ENCODE measurements at regions not wholly inside any gene's neighbourhood (a gene's known extent, or its start where the extent isn't known, plus 50 kb on each side); places are given as distances from the start of the nearest gene placed in this dataset.

DNA sequence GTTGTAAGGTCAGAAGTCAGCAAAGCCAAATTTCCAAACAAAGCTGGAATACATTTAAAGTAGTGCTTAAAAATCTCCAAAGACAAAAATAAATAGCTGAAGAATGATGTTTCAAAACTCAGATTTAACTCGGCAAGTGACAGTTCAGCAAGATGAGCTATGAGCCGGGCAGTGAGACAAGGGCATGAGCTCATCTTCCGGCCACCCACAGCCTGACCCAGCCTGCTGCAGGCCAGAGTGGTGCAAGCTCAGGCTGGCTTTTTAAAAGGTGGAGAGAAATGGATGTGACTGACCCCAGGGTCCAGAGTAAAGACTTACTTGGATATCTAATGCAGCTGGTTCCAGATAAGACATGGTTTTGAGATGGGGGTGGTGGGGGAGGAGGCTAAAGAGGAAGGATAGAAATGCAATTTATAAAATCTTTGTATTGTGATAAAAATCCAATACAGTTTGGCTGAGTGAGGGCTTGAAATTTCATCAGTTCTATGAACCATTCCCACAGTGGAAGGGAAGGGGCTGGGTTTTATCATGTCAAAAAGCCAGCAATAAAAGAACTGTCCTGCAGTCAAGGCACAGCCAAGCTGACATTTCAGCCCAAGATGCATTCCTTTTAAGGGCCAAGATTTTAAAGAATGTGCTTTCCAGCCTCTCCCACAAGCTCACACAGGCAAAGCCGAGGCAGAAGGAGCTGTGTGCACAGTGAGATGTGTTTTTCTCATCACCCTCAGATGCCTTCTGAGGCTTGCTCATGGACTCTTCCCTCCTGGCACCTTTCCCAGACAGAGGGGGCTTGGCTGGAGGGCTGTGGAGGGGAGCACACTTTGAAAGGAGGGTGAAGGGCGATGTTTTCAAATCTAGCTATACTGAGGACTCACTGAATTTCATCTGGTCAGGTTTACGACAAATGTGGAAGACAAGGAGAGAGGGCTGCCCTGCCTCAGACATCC is 97.9 kb upstream of the KLHL29 start:
- no peaks in the 10 kb centered on the region for H4K20me1 ChIP-seq (ENCODE audit: low read depth)
- no peak overlapping the region for H3K4me3 Mint-ChIP-seq
- H3K9me3 ChIP-seq (ENCODE audit: low read depth): no peaks in the 10 kb centered on the region
- H3K4me2 ChIP-seq: no peak overlapping the region
- H3K4me1 Mint-ChIP-seq: peaks cover 44% of the 10 kb centered on the region
- peak overlapping the region; percentile 64 for H3K27ac Mint-ChIP-seq
- no peak overlapping the region for H3K4me3 ChIP-seq
- no peaks in the 10 kb centered on the region for H3F3A ChIP-seq (ENCODE audit: low read depth)
- H3K27ac ChIP-seq: no peak overlapping the region
- no peaks in the 10 kb centered on the region for H3K79me2 ChIP-seq (ENCODE audit: low read depth)
- TF ChIP-seq CTCF (IDR thresholded peaks at IDR 0.05) (no peak), EZH2phosphoT487 (IDR thresholded peaks at IDR 0.05) (no peak), EZH2 (IDR thresholded peaks at IDR 0.05) (no peak)
- DNase-seq (ENCODE audit: low spot score): peak; percentile 33
- peaks cover 2% of the 10 kb centered on the region for H3K27me3 Mint-ChIP-seq (ENCODE audit: insufficient read depth, low read depth)
- no peak overlapping the region for H3K9ac ChIP-seq
- H3K4me1 ChIP-seq: peaks cover 16% of the 10 kb centered on the region
- peaks cover 4% of the 10 kb centered on the region for H3K9me3 Mint-ChIP-seq
- no peaks in the 10 kb centered on the region for H3K36me3 Mint-ChIP-seq
- H3K27me3 ChIP-seq: no peaks in the 10 kb centered on the region
- no peaks in the 10 kb centered on the region for H3K36me3 ChIP-seq
- no peak overlapping the region for H2AFZ ChIP-seq (replicated peaks)

DNA sequence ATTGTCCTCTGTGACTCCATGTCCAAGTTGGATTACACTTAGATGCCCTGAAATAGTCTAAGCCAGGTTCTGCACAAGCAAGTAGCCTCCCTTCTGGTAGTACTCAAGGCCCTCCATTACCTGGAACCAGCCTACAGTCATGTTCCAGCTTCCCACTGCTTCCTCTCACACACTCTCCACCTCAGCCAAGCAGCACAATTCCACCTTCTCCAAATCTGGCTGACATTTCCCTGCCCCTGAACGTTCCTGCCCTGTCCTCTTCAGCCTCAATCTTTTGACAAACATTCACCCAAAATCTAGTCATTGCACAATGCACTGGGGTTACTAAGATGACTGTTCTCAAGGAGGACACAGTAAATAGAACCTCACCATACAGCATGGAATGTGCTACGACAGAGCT is 95.3 kb upstream of the KLHL29 start:
- Histone ChIP-seq H3K27me3 (no peaks in the 10 kb centered on the region), H4K20me1 (ENCODE audit: low read depth) (no peaks in the 10 kb centered on the region), H3K9ac (no peak overlapping the region), H3F3A (ENCODE audit: low read depth) (no peaks in the 10 kb centered on the region), H3K27ac (no peak overlapping the region), H3K79me2 (ENCODE audit: low read depth) (no peaks in the 10 kb centered on the region), H3K9me3 (ENCODE audit: low read depth) (no peaks in the 10 kb centered on the region), H3K36me3 (no peaks in the 10 kb centered on the region), H2AFZ (replicated peaks) (no peak overlapping the region), H3K4me1 (peaks cover 16% of the 10 kb centered on the region), H3K4me3 (no peak overlapping the region), H3K4me2 (no peak overlapping the region)
- Mint-ChIP-seq H3K36me3 (no peaks in the 10 kb centered on the region), H3K27me3 (ENCODE audit: insufficient read depth, low read depth) (peaks cover 2% of the 10 kb centered on the region), H3K4me3 (no peak overlapping the region), H3K27ac (no peak overlapping the region), H3K4me1 (peaks cover 41% of the 10 kb centered on the region), H3K9me3 (peaks cover 2% of the 10 kb centered on the region)
- DNase-seq (ENCODE audit: low spot score): no peak
- TF ChIP-seq CTCF (IDR thresholded peaks at IDR 0.05) (no peak), EZH2 (IDR thresholded peaks at IDR 0.05) (no peak), EZH2phosphoT487 (IDR thresholded peaks at IDR 0.05) (no peak)

GRCh38 chr2:23291239-23291638 is 93.7 kb upstream of the KLHL29 start:
- Mint-ChIP-seq H3K4me3 (no peak overlapping the region), H3K27me3 (ENCODE audit: insufficient read depth, low read depth) (peaks cover 2% of the 10 kb centered on the region), H3K27ac (peak overlapping the region; percentile 20), H3K4me1 (peaks cover 25% of the 10 kb centered on the region), H3K36me3 (no peaks in the 10 kb centered on the region), H3K9me3 (peaks cover 2% of the 10 kb centered on the region)
- H3K27ac ChIP-seq: no peak overlapping the region
- H3K27me3 ChIP-seq: no peaks in the 10 kb centered on the region
- no peaks in the 10 kb centered on the region for H3F3A ChIP-seq (ENCODE audit: low read depth)
- H3K9ac ChIP-seq: no peak overlapping the region
- no peak overlapping the region for H3K4me2 ChIP-seq
- H3K4me1 ChIP-seq: peaks cover 4% of the 10 kb centered on the region
- no peak overlapping the region for H2AFZ ChIP-seq (replicated peaks)
- no peaks in the 10 kb centered on the region for H3K36me3 ChIP-seq
- H4K20me1 ChIP-seq (ENCODE audit: low read depth): no peaks in the 10 kb centered on the region
- H3K79me2 ChIP-seq (ENCODE audit: low read depth): no peaks in the 10 kb centered on the region
- H3K9me3 ChIP-seq (ENCODE audit: low read depth): no peaks in the 10 kb centered on the region
- no peak for DNase-seq (ENCODE audit: low spot score)
- TF ChIP-seq EZH2 (IDR thresholded peaks at IDR 0.05) (no peak), EZH2phosphoT487 (IDR thresholded peaks at IDR 0.05) (no peak), CTCF (IDR thresholded peaks at IDR 0.05) (no peak)
- no peak overlapping the region for H3K4me3 ChIP-seq
